Activated CD4-positive, CD25-positive, alpha-beta regulatory T cell (primary cell): ENCODE measurements at regions not wholly inside any gene's neighbourhood (a gene's known extent, or its start where the extent isn't known, plus 50 kb on each side); places are given as distances from the start of the nearest gene placed in this dataset.

Experiments used
- DNase-seq, 4 experiments: peaks; one replicate each; lab custom pipeline; 2025; lab: John Stamatoyannopoulos, UW

GRCh38 chr2:13103778-13104493, 387.2 kb downstream of the TRIB2 start:
- DNase-seq, result no peak

- no peak for DNase-seq
These were observed 388.0 kb downstream of the TRIB2 start for GRCh38 chr2:13104723-13105122.

GRCh38 chr2:13106302-13106701, 389.6 kb downstream of the TRIB2 start:
- no peak for DNase-seq

GRCh38 chr2:13109516-13109915, 392.8 kb downstream of the TRIB2 start:
- no peak for DNase-seq

GRCh38 chr2:13110825-13111224, 394.1 kb downstream of the TRIB2 start:
- DNase-seq, result no peak

GRCh38 chr2:13113002-13113401, 396.3 kb downstream of the TRIB2 start:
- DNase-seq, result no peak

GRCh38 chr2:13114391-13114790, 397.7 kb downstream of the TRIB2 start:
- DNase-seq, result no peak

- no peak for DNase-seq
These were observed 398.9 kb downstream of the TRIB2 start for GRCh38 chr2:13115643-13116042.

- no peak for DNase-seq
These were observed 404.4 kb downstream of the TRIB2 start for GRCh38 chr2:13121096-13121495.

- DNase-seq, result no peak
These were observed 411.4 kb downstream of the TRIB2 start for GRCh38 chr2:13128139-13128538.

GRCh38 chr2:13135369-13135768, 418.6 kb downstream of the TRIB2 start:
- DNase-seq, result no peak

- no peak for DNase-seq
These were observed 419.1 kb downstream of the TRIB2 start for GRCh38 chr2:13135856-13136255.

GRCh38 chr2:13137679-13138078, 420.9 kb downstream of the TRIB2 start:
- no peak for DNase-seq

GRCh38 chr2:13141315-13141714, 424.6 kb downstream of the TRIB2 start:
- no peak for DNase-seq

- no peak for DNase-seq
These were observed 426.7 kb downstream of the TRIB2 start for GRCh38 chr2:13143451-13143850.

GRCh38 chr2:13156916-13157315, 440.2 kb downstream of the TRIB2 start:
- no peak for DNase-seq

- DNase-seq, result no peak
These were observed 441.7 kb downstream of the TRIB2 start for GRCh38 chr2:13158466-13158865.

- DNase-seq, result no peak
These were observed 464.0 kb downstream of the TRIB2 start for GRCh38 chr2:13180729-13181128.

- DNase-seq, result no peak
These were observed 476.3 kb downstream of the TRIB2 start for GRCh38 chr2:13193075-13193474.

- DNase-seq, result no peak
These were observed 477.2 kb downstream of the TRIB2 start for GRCh38 chr2:13193900-13194299.

GRCh38 chr2:13195270-13195669, 478.5 kb downstream of the TRIB2 start:
- no peak for DNase-seq

GRCh38 chr2:13197248-13197647, 480.5 kb downstream of the TRIB2 start:
- DNase-seq, result no peak

- no peak for DNase-seq
These were observed 485.2 kb downstream of the TRIB2 start for GRCh38 chr2:13201924-13202323.

GRCh38 chr2:13212115-13212514, 495.4 kb downstream of the TRIB2 start:
- no peak for DNase-seq
